Fibroblast of skin of abdomen (primary cell): ENCODE measurements at regions not wholly inside any gene's neighbourhood (a gene's known extent, or its start where the extent isn't known, plus 50 kb on each side); places are given as distances from the start of the nearest gene placed in this dataset.

Experiments used
- DNase-seq: peaks from one replicate; pipeline ENCODE4 v3.0.0-alpha.2; 2013

DNA sequence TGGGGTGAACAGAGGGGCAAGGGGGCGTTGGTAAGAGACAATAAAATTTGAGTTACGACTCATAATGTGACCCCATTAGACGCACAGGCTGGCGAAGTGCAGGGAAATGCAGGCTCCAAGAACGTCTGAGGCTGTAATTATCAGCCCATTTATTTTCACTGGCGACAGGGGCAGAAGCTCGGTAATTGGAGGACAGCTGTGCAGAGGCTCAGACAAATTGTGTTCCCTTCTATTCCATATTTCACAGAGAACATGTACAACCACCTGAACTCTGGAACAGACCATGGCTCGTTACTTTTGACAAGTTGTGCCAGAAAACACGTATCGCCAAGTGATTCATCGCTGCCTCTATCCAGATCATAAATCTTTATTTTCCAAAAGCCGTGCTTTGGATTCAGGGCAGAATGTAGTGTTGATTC, 137.3 kb upstream of the FRMD4A start:
- peak; percentile 30 for DNase-seq

- peak; percentile 30 for DNase-seq
Observed at GRCh38 chr10:14466257-14466656, 135.5 kb upstream of the FRMD4A start.

DNA sequence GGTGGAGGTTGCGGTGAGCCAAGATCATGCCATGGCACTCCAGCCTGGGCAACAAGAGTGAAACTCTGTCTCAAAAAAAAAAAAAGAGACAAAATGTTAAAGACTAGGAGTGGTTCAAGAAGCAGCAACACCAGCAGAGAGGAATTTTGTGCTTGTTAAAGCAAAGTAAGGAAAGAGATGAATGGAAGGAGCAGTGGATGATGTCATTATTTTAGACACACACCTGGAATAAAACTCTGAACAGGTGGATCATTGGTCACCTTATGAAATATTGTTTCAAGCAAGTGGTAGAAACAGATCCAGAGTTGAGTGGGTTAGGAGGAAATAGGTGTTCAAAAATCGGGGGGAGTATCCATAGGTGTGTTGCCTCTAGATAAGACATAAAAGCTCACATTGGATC, 129.7 kb upstream of the FRMD4A start:
- DNase-seq: no peak

DNA sequence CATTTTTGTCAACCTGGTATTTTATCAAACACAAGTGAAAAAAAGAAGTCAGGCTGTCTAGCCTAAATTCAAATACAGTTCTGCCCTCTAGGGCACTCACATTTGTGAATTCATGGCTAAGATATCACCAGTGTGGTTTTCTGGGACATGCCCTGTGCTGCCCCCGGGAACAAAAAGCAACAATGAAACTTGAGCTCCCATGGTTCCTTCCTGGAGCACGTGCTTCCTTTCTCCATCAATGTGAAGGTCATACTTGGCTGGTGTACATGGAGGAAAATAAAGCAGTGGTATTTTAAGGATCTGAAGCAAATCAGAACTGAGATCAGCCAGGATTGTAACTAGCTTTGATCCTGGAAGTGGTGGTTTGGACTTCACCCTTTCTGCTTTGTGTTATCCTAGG, 128.9 kb upstream of the FRMD4A start:
- DNase-seq: no peak

DNA sequence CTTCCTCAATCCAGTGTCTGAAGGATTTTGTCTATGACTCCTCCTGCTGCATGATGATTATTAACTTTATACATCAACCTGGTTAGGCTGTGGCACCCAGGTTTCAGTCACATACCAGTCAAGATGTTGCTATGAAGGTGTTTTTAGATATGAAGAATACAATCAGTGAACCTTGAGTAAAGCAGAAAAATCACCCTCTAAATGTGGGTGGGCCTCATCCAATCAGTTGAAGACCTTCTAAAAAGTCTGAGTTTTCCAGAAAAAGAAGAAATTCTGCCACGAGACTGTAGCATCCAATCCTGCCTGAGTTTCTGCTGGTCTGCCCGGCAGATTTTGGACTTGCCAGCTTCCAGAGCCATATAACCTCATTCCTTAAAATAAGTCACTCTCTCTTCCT, 126.1 kb upstream of the FRMD4A start:
- no peak for DNase-seq

DNA sequence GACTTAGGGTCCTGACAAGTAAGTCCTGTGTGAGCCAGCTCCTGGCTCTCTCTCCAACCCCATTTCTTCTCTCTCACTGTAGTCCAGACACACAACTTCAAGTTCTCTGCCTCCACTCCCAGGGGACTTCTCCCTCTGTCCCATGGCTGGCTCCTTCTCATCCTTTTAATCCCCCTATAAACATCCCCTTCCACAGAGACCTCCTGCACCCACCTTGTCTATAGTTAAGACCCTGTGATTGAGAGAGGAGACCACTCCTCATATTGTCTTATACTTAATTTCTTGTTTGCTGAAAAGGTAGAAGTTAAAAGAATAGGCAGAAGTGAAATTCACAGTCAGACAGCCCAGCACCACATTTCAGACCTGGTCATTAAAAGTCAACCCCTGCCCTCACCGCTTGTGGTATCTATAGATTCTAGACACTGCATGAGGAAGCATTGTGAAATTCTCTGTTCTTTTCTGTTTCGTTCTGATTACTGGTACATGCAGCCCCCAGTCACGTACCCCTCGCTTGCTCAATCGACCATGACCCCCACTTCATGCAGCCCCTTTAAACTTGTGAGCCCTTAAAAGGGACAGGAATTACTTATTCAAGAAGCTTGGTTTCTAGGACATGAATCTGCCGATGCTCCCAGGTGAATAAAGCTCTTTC, 125.6 kb upstream of the FRMD4A start:
- DNase-seq: no peak

- DNase-seq: no peak
Observed at GRCh38 chr10:14454629-14455028, 123.9 kb upstream of the FRMD4A start.

DNA sequence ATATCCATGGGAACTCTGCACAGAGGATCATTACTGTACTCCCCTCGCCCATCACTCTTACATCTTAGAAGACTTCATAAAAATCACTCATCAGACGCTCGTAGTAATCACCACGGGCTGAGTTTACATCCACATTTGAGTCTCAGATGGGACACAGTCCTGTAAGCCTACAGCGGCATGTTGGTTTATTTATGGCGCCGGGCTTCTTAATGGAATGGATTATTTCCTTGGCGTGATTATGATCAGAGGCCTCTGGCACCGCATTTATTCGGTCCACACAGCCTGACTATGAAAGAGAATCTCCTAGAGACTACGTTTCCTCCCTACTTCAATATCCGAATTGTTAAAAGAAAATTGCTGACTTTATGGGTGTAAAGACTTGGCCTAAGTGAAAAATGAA, 123.5 kb upstream of the FRMD4A start:
- no peak for DNase-seq

DNA sequence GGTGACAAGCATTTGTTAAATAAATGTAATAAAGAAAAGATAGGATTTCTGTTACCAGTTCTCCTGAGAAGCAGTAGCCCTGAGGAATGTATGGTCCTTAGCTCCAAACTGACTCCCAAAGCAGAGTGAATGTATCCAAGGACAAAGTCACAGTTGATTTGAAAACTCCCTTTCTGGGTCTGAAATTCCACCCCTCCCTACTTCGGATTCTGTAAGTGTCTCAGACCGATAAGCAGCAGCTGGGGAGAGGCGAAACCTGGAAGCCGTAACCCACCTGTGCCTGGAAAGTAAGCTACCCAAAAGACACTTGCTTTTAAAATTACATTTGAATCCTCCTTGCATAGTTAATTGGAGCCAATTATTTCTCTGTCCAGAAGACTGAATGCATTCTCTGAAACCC, 122.9 kb upstream of the FRMD4A start:
- no peak for DNase-seq

- no peak for DNase-seq
Observed at GRCh38 chr10:14451341-14451740, 120.6 kb upstream of the FRMD4A start.

DNA sequence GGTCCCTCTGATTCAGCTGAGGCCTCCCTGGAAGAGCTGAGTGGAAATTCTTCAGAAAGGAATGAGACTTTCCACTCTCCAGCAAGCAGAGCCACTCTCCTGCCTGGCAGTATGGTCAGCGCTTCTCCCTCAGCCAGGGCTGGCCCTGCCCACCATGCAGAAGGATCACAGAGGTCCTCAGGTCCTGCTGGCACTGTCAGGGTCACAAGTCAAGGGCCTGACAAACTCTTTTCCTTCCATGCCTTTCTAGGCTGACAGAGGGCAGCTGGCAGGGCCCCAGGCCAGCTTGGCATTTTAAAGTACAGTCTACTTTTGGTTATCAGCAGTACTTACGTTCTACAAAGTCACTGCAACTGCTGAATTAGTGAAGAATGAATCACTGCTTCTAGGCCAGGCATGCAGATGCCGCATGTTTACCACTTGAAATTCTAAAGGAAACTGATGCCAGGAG, 119.3 kb upstream of the FRMD4A start:
- DNase-seq: no peak

DNA sequence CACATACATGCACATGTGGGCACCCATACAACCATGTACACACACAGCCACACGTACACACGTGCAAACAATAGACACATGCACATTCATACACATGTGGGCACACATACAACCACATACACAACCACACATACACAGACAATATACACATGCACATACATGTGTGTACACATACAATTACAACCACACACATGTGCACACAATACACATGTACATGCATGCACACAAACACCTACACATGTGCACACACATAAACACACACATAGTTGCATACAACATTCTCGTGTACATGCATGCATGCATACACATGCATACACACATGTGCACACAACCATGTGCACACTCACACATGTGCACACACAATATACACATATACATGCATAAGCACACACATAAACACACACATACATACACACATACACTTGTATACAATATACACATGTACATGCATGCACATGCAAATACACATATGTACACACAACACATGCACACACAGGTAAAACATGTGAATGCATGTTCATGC, 118.6 kb upstream of the FRMD4A start:
- no peak for DNase-seq

DNA sequence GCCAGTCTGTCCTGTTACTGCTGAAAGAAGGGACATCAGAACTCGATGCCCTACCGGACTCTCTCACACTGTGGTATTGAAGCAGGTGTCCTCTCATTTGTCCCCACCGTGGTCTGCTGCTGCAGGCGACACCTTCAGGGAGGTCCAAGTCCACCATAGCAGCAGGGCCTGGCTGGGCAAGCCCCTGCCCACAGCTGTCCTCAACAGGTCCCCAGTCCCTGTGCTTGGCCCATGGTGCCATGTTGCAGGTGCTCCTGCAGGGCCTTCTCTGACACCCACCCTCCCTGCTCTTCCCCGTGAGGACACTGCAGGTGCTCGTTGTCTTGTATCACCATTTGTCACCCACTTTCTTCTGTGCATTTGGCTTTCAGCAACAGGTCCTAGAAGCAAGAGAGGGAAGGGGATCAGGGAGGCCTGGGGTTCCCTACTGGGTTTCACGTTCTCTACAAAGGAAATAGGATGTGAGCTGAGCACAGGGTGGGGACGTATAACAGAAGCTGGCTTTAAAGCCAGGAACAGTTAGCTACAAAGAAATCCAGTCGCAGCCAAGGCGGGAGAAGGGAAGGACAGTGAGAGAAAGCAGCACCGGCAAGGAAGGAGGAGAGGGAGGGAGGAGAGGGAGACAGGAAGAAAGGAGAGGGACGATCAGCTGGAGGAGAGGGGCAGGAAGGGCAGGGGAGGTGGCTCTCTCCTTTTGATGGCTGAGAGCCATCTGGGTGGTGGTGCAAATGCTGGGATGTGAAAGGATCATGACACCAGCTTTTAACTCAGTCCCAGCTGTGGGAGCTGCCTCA, 117.7 kb upstream of the FRMD4A start:
- no peak for DNase-seq

GRCh38 chr10:14447094-14447839, 116.5 kb upstream of the FRMD4A start:
- no peak for DNase-seq

- DNase-seq: no peak
Observed at GRCh38 chr10:14439451-14440259, 108.9 kb upstream of the FRMD4A start.

DNA sequence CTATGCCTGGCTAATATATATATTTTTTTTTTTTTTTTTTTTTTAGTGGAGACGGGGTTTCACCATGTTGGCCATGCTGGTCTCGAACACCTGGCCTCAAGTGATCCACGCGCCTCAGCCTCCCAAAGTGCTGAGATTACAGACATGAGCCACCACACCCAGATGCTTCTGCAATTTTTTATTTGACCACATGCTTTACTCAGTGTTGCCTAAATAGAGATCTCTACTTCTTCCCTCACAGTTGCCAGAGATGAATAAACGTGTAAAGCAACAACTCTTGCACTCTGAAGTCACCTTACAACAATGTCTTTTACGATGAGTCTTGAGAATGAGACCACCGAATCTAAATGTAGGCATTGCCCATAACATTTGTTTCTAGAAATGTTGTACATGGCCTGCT, 107.9 kb upstream of the FRMD4A start:
- DNase-seq: no peak

DNA sequence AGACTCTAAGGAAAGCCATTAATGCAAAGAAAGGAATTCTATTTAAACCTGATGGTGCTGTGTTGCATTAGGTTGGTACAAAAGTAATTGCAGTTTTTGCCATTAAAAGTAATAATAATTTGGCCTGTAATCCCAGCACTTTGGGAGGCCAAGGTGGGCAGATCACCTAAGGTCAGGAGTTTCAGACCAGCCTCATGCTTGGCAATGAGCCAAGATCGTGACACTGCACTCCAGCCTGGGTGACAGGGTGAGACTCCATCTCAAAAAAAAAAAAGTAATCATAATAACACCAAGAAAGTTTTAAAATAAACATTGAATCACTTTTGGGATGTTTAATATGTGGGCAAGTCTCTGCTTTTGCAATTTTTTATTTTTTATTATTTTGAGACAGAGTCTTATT, 107.3 kb upstream of the FRMD4A start:
- no peak for DNase-seq

DNA sequence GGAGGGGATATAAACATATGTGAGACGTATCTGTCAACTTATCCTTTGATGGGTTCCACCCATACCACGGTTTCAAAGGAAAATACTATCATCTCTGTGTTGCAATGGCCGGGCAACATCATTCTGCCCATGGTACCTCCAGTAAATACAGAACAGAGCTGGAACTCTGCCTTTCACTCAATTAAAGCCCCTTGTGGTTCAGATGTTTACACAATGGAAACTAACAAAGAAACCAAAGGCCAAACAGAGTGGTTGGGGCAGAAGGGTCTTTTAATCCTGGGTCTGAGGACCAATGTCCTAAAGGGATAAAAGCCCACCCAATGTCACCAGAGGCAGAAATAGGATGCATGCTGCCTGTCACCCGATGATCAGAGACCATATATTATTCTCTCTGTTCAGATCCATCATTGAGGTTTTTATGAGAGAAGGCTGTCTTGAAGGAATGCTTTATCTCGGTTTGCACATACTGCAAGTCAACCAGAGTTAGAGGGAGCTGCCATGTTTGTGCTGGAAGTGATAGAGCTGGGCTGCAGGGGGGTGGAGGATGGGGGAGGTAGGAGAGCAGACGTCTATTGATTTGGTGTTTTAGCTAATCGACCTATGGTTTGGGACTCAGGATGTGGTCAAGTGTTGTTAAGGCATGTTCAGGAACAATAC, 105.4 kb upstream of the FRMD4A start:
- no peak for DNase-seq

- no peak for DNase-seq
Observed at GRCh38 chr10:14433147-14433546, 102.4 kb upstream of the FRMD4A start.

- no peak for DNase-seq
Observed at GRCh38 chr10:14431868-14432267, 101.1 kb upstream of the FRMD4A start.

DNA sequence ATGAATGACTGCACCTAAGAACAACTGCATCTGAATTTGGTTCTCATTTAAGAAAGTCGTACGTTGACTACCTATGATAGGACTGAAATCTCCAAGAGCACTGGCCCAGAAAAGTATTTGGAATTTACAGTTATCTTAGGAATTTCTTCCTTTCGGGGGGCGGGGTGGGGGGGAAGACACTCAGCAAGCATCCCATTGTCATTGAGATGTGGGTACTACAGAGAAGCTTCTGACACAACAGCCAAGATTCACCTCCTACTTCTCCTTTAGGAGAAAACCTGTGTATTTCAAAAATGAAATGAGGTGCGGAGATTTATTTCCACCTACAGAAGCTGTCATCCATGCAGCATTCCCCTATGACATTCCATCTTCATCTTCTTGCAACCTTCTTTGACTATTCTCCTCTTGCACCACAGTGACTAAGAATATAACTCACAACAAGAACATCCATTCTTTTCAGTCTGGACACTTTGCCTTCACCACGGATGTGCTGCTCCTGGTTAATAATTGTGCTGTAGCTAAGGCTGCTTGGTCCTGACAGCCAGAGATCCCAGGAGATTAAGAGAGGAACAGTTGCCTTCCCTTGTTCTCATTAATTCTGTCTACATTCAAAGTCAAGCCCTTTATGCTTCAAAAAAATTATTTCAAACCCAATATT, 98.4 kb upstream of the FRMD4A start:
- no peak for DNase-seq
